NCI-H2196 treated with DMSO at 0.1 percent for 48 hours (cell line): ENCODE measurements at regions not wholly inside any gene's neighbourhood (a gene's known extent, or its start where the extent isn't known, plus 50 kb on each side); places are given as distances from the start of the nearest gene placed in this dataset.
"Not testable (repeated sequence)": the region's sequence is repeated elsewhere in the genome, so short reads cannot be mapped to it uniquely, and the experiment has no call there.

Source experiments
- DNase-seq: peaks from one replicate; lab custom pipeline; 2025; ENCODE audit not compliant: unreplicated experiment; lab: John Stamatoyannopoulos, UW

GRCh38 chr5:110278449-110278848, 448.0 kb downstream of the TMEM232 start:
- not testable (repeated sequence) for DNase-seq

GRCh38 chr5:110284121-110284520, 442.4 kb downstream of the TMEM232 start:
- not testable (repeated sequence) for DNase-seq

GRCh38 chr5:110288766-110289511, 437.5 kb downstream of the TMEM232 start:
- DNase-seq: no peak

- DNase-seq: no peak
Measured at GRCh38 chr5:110289512-110289810, 437.0 kb downstream of the TMEM232 start.

GRCh38 chr5:110290542-110290941, 435.9 kb downstream of the TMEM232 start:
- DNase-seq: no peak

- no peak for DNase-seq
Measured at GRCh38 chr5:110294281-110294680, 432.2 kb downstream of the TMEM232 start.

GRCh38 chr5:110297152-110297670, 429.3 kb downstream of the TMEM232 start:
- no peak for DNase-seq

GRCh38 chr5:110304176-110304575, 422.3 kb downstream of the TMEM232 start:
- DNase-seq: no peak

GRCh38 chr5:110306650-110307049, 419.8 kb downstream of the TMEM232 start:
- DNase-seq: no peak

GRCh38 chr5:110309222-110309621, 417.2 kb downstream of the TMEM232 start:
- no peak for DNase-seq

GRCh38 chr5:110316566-110316965, 409.9 kb downstream of the TMEM232 start:
- DNase-seq: not testable (repeated sequence)

- no peak for DNase-seq
Measured at GRCh38 chr5:110321117-110321516, 405.4 kb downstream of the TMEM232 start.

GRCh38 chr5:110323357-110323756, 403.1 kb downstream of the TMEM232 start:
- DNase-seq: no peak

GRCh38 chr5:110323832-110324231, 402.6 kb downstream of the TMEM232 start:
- no peak for DNase-seq

- DNase-seq: no peak
Measured at GRCh38 chr5:110324876-110325275, 401.6 kb downstream of the TMEM232 start.

GRCh38 chr5:110329955-110330525, 396.4 kb downstream of the TMEM232 start:
- DNase-seq: no peak

GRCh38 chr5:110333384-110333783, 393.1 kb downstream of the TMEM232 start:
- DNase-seq: no peak

- DNase-seq: no peak
Measured at GRCh38 chr5:110335361-110336066, 391.0 kb downstream of the TMEM232 start.

GRCh38 chr5:110338341-110339083, 388.0 kb downstream of the TMEM232 start:
- DNase-seq: no peak

- no peak for DNase-seq
Measured at GRCh38 chr5:110339399-110339798, 387.1 kb downstream of the TMEM232 start.

GRCh38 chr5:110341836-110342235, 384.6 kb downstream of the TMEM232 start:
- no peak for DNase-seq
